ENCODE measurements at regions not wholly inside any gene's neighbourhood (a gene's known extent, or its start where the extent isn't known, plus 50 kb on each side); places are given as distances from the start of the nearest gene placed in this dataset.
A peak's percentile ranks its signal among the peaks of the same experiment; 100 is the strongest.

DNA sequence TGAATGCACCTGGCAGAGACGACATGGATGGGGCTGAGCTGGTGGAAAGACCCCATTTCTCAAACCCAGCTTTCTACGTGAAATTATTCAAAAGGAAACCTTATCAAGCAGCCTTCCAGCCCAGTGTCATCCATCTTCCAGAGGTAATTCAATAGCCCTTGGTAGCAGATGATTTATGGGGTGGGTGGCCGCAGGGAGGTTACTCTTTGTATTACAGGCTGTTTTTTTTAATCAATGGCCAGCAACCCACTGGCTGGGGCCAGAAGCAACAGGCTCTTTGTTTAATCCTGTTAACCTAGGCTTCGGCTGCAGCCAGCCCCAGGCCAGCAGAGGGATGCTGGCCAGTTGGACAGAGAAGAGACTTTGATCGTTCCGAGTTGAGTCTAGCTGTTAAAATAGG lies 139.8 kb upstream of the SRRM4 start:
- Histone ChIP-seq H3K36me3 (ENCODE audit: insufficient read depth in 1 of 2, low read depth in 1 of 2) (no peaks in the 10 kb centered on the region), H3K27me3 (ENCODE audit: insufficient read depth in 3 of 3, low read length in 2 of 3) (peaks cover 0 to 7% (median 5%) of the 10 kb centered on the region in 3 donors), H3K27ac (no peak overlapping the region), H3K4me3 (no peak overlapping the region), H3K9me3 (no peaks in the 10 kb centered on the region), H3K4me1 (no peaks in the 10 kb centered on the region)
- TF ChIP-seq, protein P1, sequence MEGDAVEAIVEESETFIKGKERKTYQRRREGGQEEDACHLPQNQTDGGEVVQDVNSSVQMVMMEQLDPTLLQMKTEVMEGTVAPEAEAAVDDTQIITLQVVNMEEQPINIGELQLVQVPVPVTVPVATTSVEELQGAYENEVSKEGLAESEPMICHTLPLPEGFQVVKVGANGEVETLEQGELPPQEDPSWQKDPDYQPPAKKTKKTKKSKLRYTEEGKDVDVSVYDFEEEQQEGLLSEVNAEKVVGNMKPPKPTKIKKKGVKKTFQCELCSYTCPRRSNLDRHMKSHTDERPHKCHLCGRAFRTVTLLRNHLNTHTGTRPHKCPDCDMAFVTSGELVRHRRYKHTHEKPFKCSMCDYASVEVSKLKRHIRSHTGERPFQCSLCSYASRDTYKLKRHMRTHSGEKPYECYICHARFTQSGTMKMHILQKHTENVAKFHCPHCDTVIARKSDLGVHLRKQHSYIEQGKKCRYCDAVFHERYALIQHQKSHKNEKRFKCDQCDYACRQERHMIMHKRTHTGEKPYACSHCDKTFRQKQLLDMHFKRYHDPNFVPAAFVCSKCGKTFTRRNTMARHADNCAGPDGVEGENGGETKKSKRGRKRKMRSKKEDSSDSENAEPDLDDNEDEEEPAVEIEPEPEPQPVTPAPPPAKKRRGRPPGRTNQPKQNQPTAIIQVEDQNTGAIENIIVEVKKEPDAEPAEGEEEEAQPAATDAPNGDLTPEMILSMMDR (IDR thresholded peaks at IDR 0.05): no peak
- no peak for ATAC-seq
- 30 to 45% (median 34%) methylated on average over 6 of the region's 6 CpGs for WGBS, 3 donors
- DNase-seq: no peak
- intact Hi-C loops (cut with DNase I): no loop called here

DNA sequence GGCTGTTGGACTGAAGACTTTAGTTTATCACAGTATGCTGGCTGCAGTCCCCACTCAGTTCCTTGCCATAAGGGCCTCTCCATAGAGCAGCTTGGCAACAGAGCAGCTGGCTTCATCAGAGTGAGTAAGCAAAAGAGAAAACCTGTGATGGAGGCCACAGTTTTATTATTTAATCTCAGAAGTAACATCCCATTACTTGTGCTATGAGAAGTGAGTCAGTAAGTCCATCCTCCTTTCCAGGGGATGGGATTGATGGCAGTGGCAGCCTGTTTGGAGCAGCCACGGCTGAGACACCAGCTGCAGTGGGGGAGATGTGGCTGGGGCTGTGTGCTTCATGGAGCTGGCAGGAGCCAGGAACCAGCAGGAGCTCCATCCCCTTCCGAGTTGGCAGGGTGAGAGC lies 138.5 kb upstream of the SRRM4 start:
- 9 to 44% (median 10%) methylated on average over 2 of the region's 2 CpGs for WGBS, 3 donors
- DNase-seq (no peak), ATAC-seq (no peak)
- Histone ChIP-seq H3K9me3 (no peaks in the 10 kb centered on the region), H3K4me3 (no peak overlapping the region), H3K27me3 (ENCODE audit: insufficient read depth in 3 of 3, low read length in 2 of 3) (peaks cover 0 to 11% (median 5%) of the 10 kb centered on the region in 3 donors), H3K4me1 (no peaks in the 10 kb centered on the region), H3K27ac (no peak overlapping the region), H3K36me3 (ENCODE audit: insufficient read depth in 1 of 2, low read depth in 1 of 2) (no peaks in the 10 kb centered on the region)
- intact Hi-C loops (cut with DNase I): no loop called here
- TF ChIP-seq, protein P1 (IDR thresholded peaks at IDR 0.05): no peak

DNA sequence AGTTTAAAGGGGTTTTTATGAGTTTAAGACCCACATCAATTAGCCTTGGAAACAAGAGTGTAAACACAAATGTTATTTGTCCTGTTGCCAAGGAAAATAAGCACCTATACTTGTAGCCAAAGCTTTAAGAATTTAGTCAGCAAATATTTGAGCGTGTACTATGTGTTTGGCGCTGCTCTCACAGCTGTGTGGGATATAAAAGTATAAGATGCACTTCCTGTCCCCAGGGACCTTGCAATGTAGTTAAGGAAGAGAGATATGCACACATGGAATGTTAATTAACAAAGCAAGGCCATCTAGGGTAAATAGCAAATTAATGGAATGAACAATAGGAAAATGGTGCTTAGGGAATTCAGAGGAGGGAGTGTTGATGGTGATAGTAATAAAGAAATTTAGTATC lies 134.9 kb upstream of the SRRM4 start:
- Histone ChIP-seq H3K27me3 (ENCODE audit: insufficient read depth in 3 of 3, low read length in 2 of 3) (peaks cover 3 to 11% (median 5%) of the 10 kb centered on the region in 3 donors), H3K4me1 (no peaks in the 10 kb centered on the region), H3K9me3 (no peaks in the 10 kb centered on the region), H3K36me3 (ENCODE audit: insufficient read depth in 1 of 2, low read depth in 1 of 2) (no peaks in the 10 kb centered on the region), H3K4me3 (no peak overlapping the region), H3K27ac (no peak overlapping the region)
- DNase-seq (no peak), ATAC-seq (no peak)
- intact Hi-C loops (cut with DNase I): no loop called here
- WGBS, 3 donors: 18 to 26% (median 26%) methylated on average over 2 of the region's 2 CpGs
- TF ChIP-seq, protein P1 (IDR thresholded peaks at IDR 0.05): no peak

- Histone ChIP-seq H3K4me1 (no peaks in the 10 kb centered on the region), H3K4me3 (no peak overlapping the region), H3K9me3 (no peaks in the 10 kb centered on the region), H3K27ac (no peak overlapping the region), H3K36me3 (ENCODE audit: insufficient read depth in 1 of 2, low read depth in 1 of 2) (no peaks in the 10 kb centered on the region), H3K27me3 (ENCODE audit: insufficient read depth in 3 of 3, low read length in 2 of 3) (peaks cover 0 to 22% (median 4%) of the 10 kb centered on the region in 3 donors)
- ATAC-seq (no peak), DNase-seq (no peak)
- intact Hi-C loops (cut with DNase I): no loop called here
- 42 to 49% (median 44%) methylated on average over 7 of the region's 7 CpGs for WGBS, 3 donors
- TF ChIP-seq, protein P1 (IDR thresholded peaks at IDR 0.05): peak; percentile 21
Measured at GRCh38 chr12:118850244-118850825, 131.0 kb upstream of the SRRM4 start.

- intact Hi-C loops (cut with DNase I): no loop called here
- Histone ChIP-seq H3K27ac (no peak overlapping the region), H3K36me3 (ENCODE audit: insufficient read depth in 1 of 2, low read depth in 1 of 2) (no peaks in the 10 kb centered on the region), H3K27me3 (ENCODE audit: insufficient read depth in 3 of 3, low read length in 2 of 3) (peaks cover 0 to 21% (median 4%) of the 10 kb centered on the region in 3 donors), H3K4me3 (no peak overlapping the region), H3K9me3 (no peaks in the 10 kb centered on the region), H3K4me1 (no peaks in the 10 kb centered on the region)
- WGBS, 3 donors: 50 to 54% (median 51%) methylated on average over 2 of the region's 2 CpGs
- TF ChIP-seq, protein P1 (IDR thresholded peaks at IDR 0.05): no peak
- DNase-seq (no peak), ATAC-seq (no peak)
Measured at GRCh38 chr12:118851891-118852290, 129.4 kb upstream of the SRRM4 start.

Measured in psoas muscle (tissue), 7 donors.